GM12875 (cell line): ENCODE measurements at regions not wholly inside any gene's neighbourhood (a gene's known extent, or its start where the extent isn't known, plus 50 kb on each side); places are given as distances from the start of the nearest gene placed in this dataset.

Experiments
- H3K4me3 ChIP-seq: one replicate; pipeline ENCODE4 v1.5.1; 2011; ENCODE audit warnings: low read depth, low read length, control low read depth
- TF ChIP-seq, protein P1 (sequence below): IDR thresholded peaks from 2 replicates; pipeline ENCODE4 v1.5.1; 2011; ENCODE audit warnings: low read depth, mild to moderate bottlenecking, control low read depth, inconsistent platforms, low read length, moderate library complexity, borderline replicate concordance; ENCODE audit not compliant: insufficient read depth

DNA sequence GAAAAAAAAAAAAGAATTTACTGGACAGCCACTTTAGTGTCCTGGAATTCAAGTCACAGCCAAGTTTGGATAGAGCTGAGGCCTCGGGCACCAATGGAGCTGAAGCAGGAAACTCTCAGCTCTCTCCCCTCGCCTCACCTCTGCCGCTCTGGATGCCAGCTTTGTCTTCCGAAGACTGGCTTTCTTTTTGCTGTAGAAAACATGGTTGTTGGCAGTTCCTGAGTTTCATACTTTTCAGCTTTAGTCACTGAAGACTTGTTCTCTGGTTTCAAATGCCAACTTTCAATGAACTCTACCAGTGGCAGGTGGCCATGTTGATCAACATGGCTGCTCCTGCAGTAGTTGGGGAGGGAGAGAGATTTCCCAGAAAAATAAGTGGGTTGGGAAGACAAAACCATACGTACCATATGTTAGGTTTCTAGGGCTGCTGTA lies 142.2 kb downstream of the SNX18 start:
- TF ChIP-seq, protein P1, sequence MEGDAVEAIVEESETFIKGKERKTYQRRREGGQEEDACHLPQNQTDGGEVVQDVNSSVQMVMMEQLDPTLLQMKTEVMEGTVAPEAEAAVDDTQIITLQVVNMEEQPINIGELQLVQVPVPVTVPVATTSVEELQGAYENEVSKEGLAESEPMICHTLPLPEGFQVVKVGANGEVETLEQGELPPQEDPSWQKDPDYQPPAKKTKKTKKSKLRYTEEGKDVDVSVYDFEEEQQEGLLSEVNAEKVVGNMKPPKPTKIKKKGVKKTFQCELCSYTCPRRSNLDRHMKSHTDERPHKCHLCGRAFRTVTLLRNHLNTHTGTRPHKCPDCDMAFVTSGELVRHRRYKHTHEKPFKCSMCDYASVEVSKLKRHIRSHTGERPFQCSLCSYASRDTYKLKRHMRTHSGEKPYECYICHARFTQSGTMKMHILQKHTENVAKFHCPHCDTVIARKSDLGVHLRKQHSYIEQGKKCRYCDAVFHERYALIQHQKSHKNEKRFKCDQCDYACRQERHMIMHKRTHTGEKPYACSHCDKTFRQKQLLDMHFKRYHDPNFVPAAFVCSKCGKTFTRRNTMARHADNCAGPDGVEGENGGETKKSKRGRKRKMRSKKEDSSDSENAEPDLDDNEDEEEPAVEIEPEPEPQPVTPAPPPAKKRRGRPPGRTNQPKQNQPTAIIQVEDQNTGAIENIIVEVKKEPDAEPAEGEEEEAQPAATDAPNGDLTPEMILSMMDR, result no peak
- H3K4me3 ChIP-seq, result no peak overlapping the region

DNA sequence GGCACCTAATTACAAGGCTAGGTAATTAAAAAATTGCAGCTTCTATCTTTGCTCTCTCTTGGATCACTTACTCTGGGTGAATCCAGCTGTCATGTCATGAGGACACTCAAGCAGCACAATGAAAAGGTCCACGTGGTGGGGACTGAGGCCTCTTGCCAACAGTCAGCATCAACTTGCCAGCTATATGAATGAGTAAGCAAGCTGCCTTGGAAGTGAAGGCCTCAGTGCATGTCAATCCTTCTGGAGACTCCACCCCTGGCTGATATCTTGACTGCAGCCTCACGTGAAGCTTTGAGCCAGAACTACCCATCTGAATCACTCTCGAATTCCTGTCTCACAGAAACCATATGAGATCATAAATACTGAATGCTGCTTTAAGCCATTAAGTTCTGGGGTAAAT lies 140.5 kb downstream of the SNX18 start:
- TF ChIP-seq, protein P1, result no peak
- no peak overlapping the region for H3K4me3 ChIP-seq

DNA sequence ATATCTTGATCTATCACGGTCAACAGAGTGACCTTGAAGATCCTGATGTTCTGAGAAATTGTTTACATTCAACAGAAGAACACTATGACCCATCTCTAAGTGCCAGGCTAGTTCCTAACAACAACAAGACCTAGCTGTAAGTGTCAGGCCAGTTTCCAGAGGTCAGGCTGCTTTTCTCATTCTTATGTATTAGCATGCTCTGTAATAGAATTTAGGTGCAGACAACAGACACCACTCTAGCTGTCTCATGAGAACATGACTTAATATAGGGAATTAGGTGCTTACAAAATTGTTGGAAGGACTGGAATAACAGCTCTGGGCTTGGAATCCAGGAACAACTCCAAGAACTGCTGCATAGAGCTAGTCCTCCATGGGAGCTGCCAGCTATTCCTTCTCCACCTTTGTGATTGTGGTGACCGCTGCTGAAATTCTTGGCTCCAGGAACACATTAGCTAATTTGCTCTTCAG lies 138.7 kb downstream of the SNX18 start:
- TF ChIP-seq, protein P1, result no peak
- no peak overlapping the region for H3K4me3 ChIP-seq

GRCh38 chr5:54655761-54656160 lies 138.2 kb downstream of the SNX18 start:
- TF ChIP-seq, protein P1, result no peak
- H3K4me3 ChIP-seq, result no peak overlapping the region

DNA sequence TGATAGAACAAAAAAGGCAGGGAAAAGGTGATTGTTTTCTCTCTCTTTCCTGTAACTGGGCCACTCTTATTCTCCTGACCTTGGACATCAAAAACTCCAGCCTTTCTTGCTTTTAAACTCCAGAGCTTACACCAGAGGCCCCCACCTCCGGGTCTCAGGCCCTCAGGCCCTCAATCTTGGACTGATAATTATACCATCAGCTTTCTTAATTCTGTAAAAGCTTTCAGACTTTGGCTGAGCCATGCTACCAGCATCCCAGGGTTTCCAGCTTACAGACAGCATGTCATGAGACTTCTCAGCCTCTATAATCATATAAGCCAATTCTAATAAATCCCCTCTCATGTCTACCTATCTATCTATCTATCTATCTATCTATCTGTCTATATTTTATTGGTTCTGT lies 137.7 kb downstream of the SNX18 start:
- TF ChIP-seq, protein P1, result no peak
- no peak overlapping the region for H3K4me3 ChIP-seq

GRCh38 chr5:54653956-54654614 lies 136.5 kb downstream of the SNX18 start:
- TF ChIP-seq, protein P1, result no peak

GRCh38 chr5:54651482-54652076 lies 134.0 kb downstream of the SNX18 start:
- no peak overlapping the region for H3K4me3 ChIP-seq
- TF ChIP-seq, protein P1, result no peak

More at GRCh38 chr5:54653956-54654614, 136.5 kb downstream of the SNX18 start:
- H3K4me3 ChIP-seq, result no peak overlapping the region
